OCI-LY7 (cell line): ENCODE measurements at regions not wholly inside any gene's neighbourhood (a gene's known extent, or its start where the extent isn't known, plus 50 kb on each side); places are given as distances from the start of the nearest gene placed in this dataset.
"Not testable (repeated sequence)": the region's sequence is repeated elsewhere in the genome, so short reads cannot be mapped to it uniquely, and the experiment has no call there.

ENCODE experiments used
- BruUV-seq: library from RNA; stranded (reverse); fragments of 400-500 nt; replicated peaks from 2 replicates; lab custom pipeline; 2021; lab: Mats Ljungman, UMichigan
- CTCF ChIA-PET: fragments of 300-600 bp; sonication (Branson Sonifier 250); formaldehyde crosslinking; loops from one replicate; lab custom pipeline; 2022; ENCODE audit warnings: antibody characterized with exemption; ENCODE audit not compliant: unreplicated experiment; lab: Charles Lee
- POLR2A ChIA-PET: fragments of 300-600 bp; sonication (Branson Sonifier 250); formaldehyde crosslinking; loops from one replicate; lab custom pipeline; 2022; ENCODE audit warnings: antibody characterized with exemption; lab: Charles Lee
- DNase-seq: peaks from one replicate; pipeline ENCODE4 v3.0.0-alpha.2; 2015; ENCODE audit warnings: low spot score
- H2AFZ ChIP-seq: fragments of 200-600 bp; sonication (generic), shearing (Covaris generic); 2 replicates; pipeline ENCODE4 v1.6.1; 2014; ENCODE audit warnings: mild to moderate bottlenecking, antibody characterized with exemption, low read length, moderate library complexity
- H3K27ac ChIP-seq: fragments of 200-600 bp; sonication (generic); 2 replicates; pipeline ENCODE4 v1.5.1; 2014; ENCODE audit warnings: mixed run types, low read depth, mild to moderate bottlenecking, moderate library complexity, low read length, inconsistent platforms; ENCODE audit not compliant: poor library complexity, severe bottlenecking
- H3K36me3 ChIP-seq: fragments of 200-600 bp; sonication (generic); 2 replicates; pipeline ENCODE4 v1.6.1; 2014; ENCODE audit warnings: mild to moderate bottlenecking, antibody characterized with exemption, low read length, moderate library complexity, mixed read lengths; ENCODE audit not compliant: insufficient read depth
- H3K4me1 ChIP-seq: fragments of 200-600 bp; sonication (generic); 2 replicates; pipeline ENCODE4 v1.5.1; 2014; ENCODE audit warnings: mild to moderate bottlenecking, low read length; ENCODE audit not compliant: insufficient read depth, poor library complexity, severe bottlenecking
- H3K4me2 ChIP-seq: fragments of 200-600 bp; sonication (generic); 2 replicates; pipeline ENCODE4 v1.6.1; 2014; ENCODE audit warnings: mild to moderate bottlenecking, low read length
- H3K4me3 ChIP-seq: fragments of 200-600 bp; sonication (generic); 2 replicates; pipeline ENCODE4 v1.5.1; 2014; ENCODE audit warnings: mild to moderate bottlenecking, low read depth, low read length; ENCODE audit not compliant: poor library complexity, severe bottlenecking
- H3K79me2 ChIP-seq: fragments of 200-600 bp; sonication (generic); 2 replicates; pipeline ENCODE4 v1.6.1; 2016; ENCODE audit warnings: low read depth, mild to moderate bottlenecking, low read length, moderate library complexity, mixed read lengths; ENCODE audit not compliant: insufficient read depth
- H3K9me2 ChIP-seq: fragments of 200-600 bp; sonication (generic); 2 replicates; pipeline ENCODE4 v1.6.1; 2016; ENCODE audit warnings: mild to moderate bottlenecking, low read length, mixed read lengths; ENCODE audit not compliant: insufficient read depth
- H3K9me3 ChIP-seq: fragments of 200-600 bp; sonication (generic); 2 replicates; pipeline ENCODE4 v1.6.1; 2014; ENCODE audit warnings: mild to moderate bottlenecking, mixed run types, low read length, mixed read lengths
- H4K20me1 ChIP-seq: fragments of 200-600 bp; sonication (generic); 2 replicates; pipeline ENCODE4 v1.6.1; 2014; ENCODE audit warnings: mild to moderate bottlenecking, antibody characterized with exemption, low read length, moderate library complexity, mixed read lengths; ENCODE audit not compliant: insufficient read depth
- EZH2phosphoT487 ChIP-seq: fragments of 200-600 bp; sonication (generic); IDR thresholded peaks from 2 replicates; pipeline ENCODE4 v1.6.1; 2018; ENCODE audit warnings: low read depth, borderline replicate concordance, mild to moderate bottlenecking, mixed run types, antibody characterized with exemption, low read length, moderate library complexity, mixed read lengths
- intact Hi-C: fragments of 100-400 bp; cut with micrococcal nuclease; formaldehyde crosslinking; loops from one replicate; pipeline ENCODE4 v1.10.0; 2022; ENCODE audit not compliant: unreplicated experiment
- TF ChIP-seq, protein P1 (sequence below): fragments of 200-600 bp; sonication (generic); conservative IDR thresholded peaks from 2 replicates; pipeline ENCODE4 v1.5.1; 2014; ENCODE audit warnings: mild to moderate bottlenecking, antibody characterized with exemption, low read length, moderate library complexity, mixed read lengths

DNA sequence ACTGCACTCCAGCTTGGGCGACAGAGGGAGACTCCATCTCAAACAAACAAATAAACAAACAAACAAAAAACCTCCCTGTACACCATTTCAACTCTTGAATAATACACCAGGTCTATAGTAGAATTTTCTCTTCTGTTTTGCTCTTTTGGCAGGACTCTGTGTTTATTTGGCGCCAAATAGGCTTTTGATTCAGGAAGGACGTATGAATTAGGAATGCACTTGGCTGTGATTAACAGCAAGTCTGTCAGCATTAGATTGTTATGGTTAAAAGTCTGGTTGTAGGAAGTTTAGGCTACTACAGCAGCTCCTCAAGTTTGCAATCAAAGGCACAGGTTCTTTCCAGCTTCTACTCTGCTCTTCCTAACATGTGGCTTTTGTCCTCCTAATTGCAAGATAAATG is 113.8 kb upstream of the KCNK1 start:
- Histone ChIP-seq H3K9me2 (no peaks in the 10 kb centered on the region), H3K36me3 (no peaks in the 10 kb centered on the region), H3K4me1 (no peaks in the 10 kb centered on the region), H3K9me3 (no peaks in the 10 kb centered on the region), H3K4me2 (no peak overlapping the region), H4K20me1 (no peaks in the 10 kb centered on the region), H2AFZ (no peak overlapping the region), H3K79me2 (no peaks in the 10 kb centered on the region), H3K27ac (no peak overlapping the region), H3K4me3 (no peak overlapping the region)
- ChIA-PET POLR2A (interaction anchor here (1.2 kb wide), 1 partner anchor 9 kb away, joined by 3 read pairs; no protein-coding TSS in a partner anchor), CTCF (no interaction called here)
- no peak for DNase-seq
- TF ChIP-seq, protein P1, sequence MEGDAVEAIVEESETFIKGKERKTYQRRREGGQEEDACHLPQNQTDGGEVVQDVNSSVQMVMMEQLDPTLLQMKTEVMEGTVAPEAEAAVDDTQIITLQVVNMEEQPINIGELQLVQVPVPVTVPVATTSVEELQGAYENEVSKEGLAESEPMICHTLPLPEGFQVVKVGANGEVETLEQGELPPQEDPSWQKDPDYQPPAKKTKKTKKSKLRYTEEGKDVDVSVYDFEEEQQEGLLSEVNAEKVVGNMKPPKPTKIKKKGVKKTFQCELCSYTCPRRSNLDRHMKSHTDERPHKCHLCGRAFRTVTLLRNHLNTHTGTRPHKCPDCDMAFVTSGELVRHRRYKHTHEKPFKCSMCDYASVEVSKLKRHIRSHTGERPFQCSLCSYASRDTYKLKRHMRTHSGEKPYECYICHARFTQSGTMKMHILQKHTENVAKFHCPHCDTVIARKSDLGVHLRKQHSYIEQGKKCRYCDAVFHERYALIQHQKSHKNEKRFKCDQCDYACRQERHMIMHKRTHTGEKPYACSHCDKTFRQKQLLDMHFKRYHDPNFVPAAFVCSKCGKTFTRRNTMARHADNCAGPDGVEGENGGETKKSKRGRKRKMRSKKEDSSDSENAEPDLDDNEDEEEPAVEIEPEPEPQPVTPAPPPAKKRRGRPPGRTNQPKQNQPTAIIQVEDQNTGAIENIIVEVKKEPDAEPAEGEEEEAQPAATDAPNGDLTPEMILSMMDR, result no peak
- no peak for TF ChIP-seq EZH2phosphoT487
- BruUV-seq, result no TSS peak
- intact Hi-C loops, result no loop called here

- no peaks in the 10 kb centered on the region for H3K79me2 ChIP-seq
- no peak for DNase-seq
- TF ChIP-seq EZH2phosphoT487, result no peak
- TF ChIP-seq, protein P1, result no peak
- ChIA-PET POLR2A (no interaction called here), CTCF (no interaction called here)
- H3K4me3 ChIP-seq, result no peak overlapping the region
- H3K27ac ChIP-seq, result no peak overlapping the region
- intact Hi-C loops, result no loop called here
- H3K4me1 ChIP-seq, result no peaks in the 10 kb centered on the region
- no peaks in the 10 kb centered on the region for H4K20me1 ChIP-seq
- H3K9me2 ChIP-seq, result no peaks in the 10 kb centered on the region
- no peak overlapping the region for H3K4me2 ChIP-seq
- BruUV-seq, result no TSS peak
- H3K36me3 ChIP-seq, result no peaks in the 10 kb centered on the region
- no peaks in the 10 kb centered on the region for H3K9me3 ChIP-seq
- no peak overlapping the region for H2AFZ ChIP-seq
Observed at GRCh38 chr1:233503366-233503954, 110.4 kb upstream of the KCNK1 start.

DNA sequence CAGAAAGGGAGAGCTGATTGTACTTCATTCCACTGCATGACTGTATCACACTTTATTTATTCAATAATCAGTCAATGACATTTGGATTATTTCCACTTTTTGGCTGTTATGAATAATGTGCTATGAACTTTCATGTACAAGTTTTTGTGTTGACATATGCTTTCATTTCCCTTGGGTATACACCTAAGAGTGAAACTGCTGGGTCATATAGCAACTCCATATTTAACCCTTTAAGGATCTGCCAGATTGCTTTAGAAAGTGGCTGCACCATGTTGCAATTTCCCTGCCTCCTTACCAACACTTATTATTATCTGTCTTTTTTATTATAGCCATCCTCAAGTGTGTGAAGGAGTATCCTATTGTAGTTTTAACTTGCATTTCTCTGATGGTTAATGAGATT is 108.8 kb upstream of the KCNK1 start:
- Histone ChIP-seq H3K4me3 (no peak overlapping the region), H3K36me3 (no peaks in the 10 kb centered on the region), H3K27ac (no peak overlapping the region), H3K79me2 (no peaks in the 10 kb centered on the region), H3K4me1 (no peaks in the 10 kb centered on the region), H3K9me3 (no peaks in the 10 kb centered on the region), H4K20me1 (no peaks in the 10 kb centered on the region), H3K9me2 (no peaks in the 10 kb centered on the region), H2AFZ (no peak overlapping the region), H3K4me2 (no peak overlapping the region)
- CTCF ChIA-PET, result no interaction called here
- TF ChIP-seq, protein P1, result no peak
- no peak for TF ChIP-seq EZH2phosphoT487
- BruUV-seq, result no TSS peak
- intact Hi-C loops, result no loop called here
- no peak for DNase-seq
- POLR2A ChIA-PET, result no interaction called here

DNA sequence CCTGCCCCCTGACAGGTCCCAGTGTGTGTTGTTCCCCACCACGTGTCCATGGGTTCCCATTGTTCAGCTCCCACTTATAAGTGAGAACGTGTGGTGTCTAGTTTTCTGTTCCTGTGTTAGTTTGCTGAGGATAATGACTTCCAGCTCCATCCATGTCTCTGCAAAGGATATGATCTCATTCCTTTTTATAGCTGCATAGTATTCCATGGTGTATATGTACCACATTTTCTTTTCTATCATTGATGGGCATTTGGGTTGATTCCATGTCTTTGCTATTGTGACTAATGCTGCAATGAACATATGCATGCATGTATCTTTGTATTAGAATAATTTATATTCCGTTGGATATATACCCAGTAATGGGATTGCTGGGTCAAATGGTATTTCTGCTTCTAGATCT is 108.0 kb upstream of the KCNK1 start:
- intact Hi-C loops, H3K9me3 ChIP-seq, H4K20me1 ChIP-seq, H3K4me3 ChIP-seq, BruUV-seq, H3K4me1 ChIP-seq, POLR2A ChIA-PET, H3K27ac ChIP-seq, H3K36me3 ChIP-seq, CTCF ChIA-PET, H2AFZ ChIP-seq, H3K4me2 ChIP-seq, DNase-seq, H3K9me2 ChIP-seq, H3K79me2 ChIP-seq: not testable (repeated sequence)
